GM21360 (cell line): ENCODE measurements at regions not wholly inside any gene's neighbourhood (a gene's known extent, or its start where the extent isn't known, plus 50 kb on each side); places are given as distances from the start of the nearest gene placed in this dataset.
A peak's percentile ranks its signal among the peaks of the same experiment; 100 is the strongest.

Experiments
- ATAC-seq: cut with Tn5 transposase; IDR thresholded peaks from one replicate; pipeline ENCODE4 v1.9.1; 2021; ENCODE audit warnings: mild to moderate bottlenecking, moderate library complexity; ENCODE audit not compliant: unreplicated experiment

- ATAC-seq: no peak
Observed at GRCh38 chr1:83596331-83596730, 402.6 kb downstream of the TTLL7 start.

GRCh38 chr1:83593073-83593472 lies 405.9 kb downstream of the TTLL7 start:
- ATAC-seq: no peak

GRCh38 chr1:83588140-83588539 lies 410.8 kb downstream of the TTLL7 start:
- no peak for ATAC-seq

GRCh38 chr1:83583351-83584014 lies 415.4 kb downstream of the TTLL7 start:
- ATAC-seq: no peak

GRCh38 chr1:83581747-83582146 lies 417.2 kb downstream of the TTLL7 start:
- no peak for ATAC-seq

GRCh38 chr1:83574791-83575190 lies 424.1 kb downstream of the TTLL7 start:
- no peak for ATAC-seq

- ATAC-seq: no peak
Observed at GRCh38 chr1:83573776-83574175, 425.2 kb downstream of the TTLL7 start.

GRCh38 chr1:83571536-83571935 lies 427.4 kb downstream of the TTLL7 start:
- no peak for ATAC-seq

GRCh38 chr1:83561346-83561745 lies 437.6 kb downstream of the TTLL7 start:
- no peak for ATAC-seq

GRCh38 chr1:83559129-83559840 lies 439.6 kb downstream of the TTLL7 start:
- peak; percentile 55 for ATAC-seq

GRCh38 chr1:83555871-83556270 lies 443.1 kb downstream of the TTLL7 start:
- ATAC-seq: no peak

GRCh38 chr1:83554174-83554573 lies 444.8 kb downstream of the TTLL7 start:
- no peak for ATAC-seq

GRCh38 chr1:83552820-83553219 lies 446.1 kb downstream of the TTLL7 start:
- no peak for ATAC-seq

GRCh38 chr1:83548311-83548710 lies 450.6 kb downstream of the TTLL7 start:
- ATAC-seq: no peak

- no peak for ATAC-seq
Observed at GRCh38 chr1:83547901-83548300, 451.0 kb downstream of the TTLL7 start.

- no peak for ATAC-seq
Observed at GRCh38 chr1:83546874-83547273, 452.1 kb downstream of the TTLL7 start.

- no peak for ATAC-seq
Observed at GRCh38 chr1:83545066-83545862, 453.7 kb downstream of the TTLL7 start.

- ATAC-seq: no peak
Observed at GRCh38 chr1:83543222-83543973, 455.5 kb downstream of the TTLL7 start.

- no peak for ATAC-seq
Observed at GRCh38 chr1:83531521-83532309, 467.2 kb downstream of the TTLL7 start.

- no peak for ATAC-seq
Observed at GRCh38 chr1:83530506-83530905, 468.4 kb downstream of the TTLL7 start.
